ENCODE measurements at regions not wholly inside any gene's neighbourhood (a gene's known extent, or its start where the extent isn't known, plus 50 kb on each side); places are given as distances from the start of the nearest gene placed in this dataset.
"Not testable (repeated sequence)": the region's sequence is repeated elsewhere in the genome, so short reads cannot be mapped to it uniquely, and the experiment has no call there.

GRCh38 chr7:52253953-52254352, 781.5 kb upstream of the POM121L12 start:
- no peak for DNase-seq

GRCh38 chr7:52249741-52250140, 785.7 kb upstream of the POM121L12 start:
- DNase-seq: no peak

GRCh38 chr7:52247518-52247917, 787.9 kb upstream of the POM121L12 start:
- DNase-seq: no peak

GRCh38 chr7:52243685-52244084, 791.7 kb upstream of the POM121L12 start:
- no peak for DNase-seq

GRCh38 chr7:52233248-52233647, 802.2 kb upstream of the POM121L12 start:
- no peak for DNase-seq

- no peak for DNase-seq
Observed at GRCh38 chr7:52211930-52212329, 823.5 kb upstream of the POM121L12 start.

- DNase-seq: no peak
Observed at GRCh38 chr7:52209614-52210013, 825.8 kb upstream of the POM121L12 start.

GRCh38 chr7:52197221-52197620, 838.2 kb upstream of the POM121L12 start:
- no peak for DNase-seq

GRCh38 chr7:52195664-52196063, 839.8 kb upstream of the POM121L12 start:
- no peak for DNase-seq

- no peak for DNase-seq
Observed at GRCh38 chr7:52189153-52189778, 846.2 kb upstream of the POM121L12 start.

- no peak for DNase-seq
Observed at GRCh38 chr7:52184006-52184703, 851.3 kb upstream of the POM121L12 start.

GRCh38 chr7:52179934-52180333, 855.5 kb upstream of the POM121L12 start:
- no peak for DNase-seq

GRCh38 chr7:52168085-52168484, 851.5 kb upstream of the COBL start:
- no peak for DNase-seq

GRCh38 chr7:52163311-52163710, 846.7 kb upstream of the COBL start:
- no peak for DNase-seq

- no peak for DNase-seq
Observed at GRCh38 chr7:52161483-52161882, 844.9 kb upstream of the COBL start.

- not testable (repeated sequence) for DNase-seq
Observed at GRCh38 chr7:52159421-52159820, 842.8 kb upstream of the COBL start.

- DNase-seq: no peak
Observed at GRCh38 chr7:52154382-52154781, 837.8 kb upstream of the COBL start.

- no peak for DNase-seq
Observed at GRCh38 chr7:52151559-52151958, 835.0 kb upstream of the COBL start.

GRCh38 chr7:52150952-52151351, 834.3 kb upstream of the COBL start:
- no peak for DNase-seq

GRCh38 chr7:52146871-52147634, 830.4 kb upstream of the COBL start:
- DNase-seq: no peak

GRCh38 chr7:52143219-52143618, 826.6 kb upstream of the COBL start:
- no peak for DNase-seq

GRCh38 chr7:52140851-52141250, 824.2 kb upstream of the COBL start:
- DNase-seq: no peak

- DNase-seq: no peak
Observed at GRCh38 chr7:52135403-52135802, 818.8 kb upstream of the COBL start.

- no peak for DNase-seq
Observed at GRCh38 chr7:52129278-52129677, 812.7 kb upstream of the COBL start.

All from fibroblast of skin of scalp (primary cell).